PC-9 (cell line): ENCODE measurements at regions not wholly inside any gene's neighbourhood (a gene's known extent, or its start where the extent isn't known, plus 50 kb on each side); places are given as distances from the start of the nearest gene placed in this dataset.

ENCODE experiments used
- BruUV-seq: library from RNA; stranded (reverse); fragments of 400-500 nt; replicated peaks from 2 replicates; lab custom pipeline; 2021; lab: Mats Ljungman, UMichigan
- CTCF ChIA-PET: fragments of 300-600 bp; sonication (Branson Sonifier 250); formaldehyde crosslinking; loops from one replicate; lab custom pipeline; 2022; ENCODE audit warnings: antibody characterized with exemption; lab: Charles Lee
- POLR2A ChIA-PET: fragments of 300-600 bp; sonication (Branson Sonifier 250); formaldehyde crosslinking; loops from one replicate; lab custom pipeline; 2022; ENCODE audit warnings: antibody characterized with exemption; ENCODE audit not compliant: unreplicated experiment; lab: Charles Lee
- DNase-seq, 2 experiments: peaks; one replicate each; pipeline versions ENCODE4 v3.0.0 to v3.0.0-alpha.2; 2015 to 2022; ENCODE audit warnings: mixed read lengths in 1 of 2
- H2AFZ ChIP-seq: fragments of 200-600 bp; sonication (generic); 2 replicates; pipeline ENCODE4 v1.8.1; 2017; ENCODE audit warnings: antibody characterized with exemption
- H3F3A ChIP-seq: fragments of 200-600 bp; sonication (generic); 2 replicates; pipeline ENCODE4 v1.8.1; 2017; ENCODE audit warnings: antibody characterized with exemption, mild to moderate bottlenecking, low read depth; ENCODE audit not compliant: insufficient read depth
- H3K27ac ChIP-seq: fragments of 200-600 bp; sonication (generic); 2 replicates; pipeline ENCODE4 v1.6.1; 2016; ENCODE audit warnings: mixed run types
- H3K27me3 ChIP-seq: fragments of 200-600 bp; sonication (generic); 2 replicates; pipeline ENCODE4 v1.6.1; 2016; ENCODE audit warnings: low read depth, mixed run types; ENCODE audit not compliant: insufficient read depth
- H3K36me3 ChIP-seq: fragments of 200-600 bp; sonication (generic); 2 replicates; pipeline ENCODE4 v1.6.1; 2016; ENCODE audit warnings: low read depth, mixed run types
- H3K4me1 ChIP-seq: fragments of 200-600 bp; sonication (generic); replicated peaks from 2 replicates; pipeline ENCODE4 v1.6.1; 2016; ENCODE audit warnings: mixed run types; ENCODE audit not compliant: insufficient read depth
- H3K4me2 ChIP-seq: fragments of 200-600 bp; sonication (generic); 2 replicates; pipeline ENCODE4 v1.6.1; 2017; ENCODE audit warnings: mixed run types
- H3K4me3 ChIP-seq: fragments of 200-600 bp; sonication (generic); 2 replicates; pipeline ENCODE4 v1.6.1; 2016; ENCODE audit warnings: mixed run types
- H3K79me2 ChIP-seq: fragments of 200-600 bp; sonication (generic); 2 replicates; pipeline ENCODE4 v1.6.1; 2017; ENCODE audit warnings: low read depth, mixed run types
- H3K9me2 ChIP-seq: fragments of 200-600 bp; sonication (generic); 2 replicates; pipeline ENCODE4 v1.8.1; 2017; ENCODE audit warnings: mild to moderate bottlenecking; ENCODE audit not compliant: insufficient read depth
- H3K9me3 ChIP-seq: fragments of 200-600 bp; sonication (generic); 2 replicates; pipeline ENCODE4 v1.8.1; 2016; ENCODE audit warnings: low read depth; ENCODE audit not compliant: insufficient read depth
- H4K20me1 ChIP-seq: fragments of 200-600 bp; sonication (generic); 2 replicates; pipeline ENCODE4 v1.8.1; 2017; ENCODE audit not compliant: insufficient read depth
- CTCF ChIP-seq: fragments of 200-600 bp; sonication (generic); conservative IDR thresholded peaks from 2 replicates; pipeline ENCODE4 v1.6.1; 2017; ENCODE audit warnings: mixed run types, antibody characterized with exemption, mild to moderate bottlenecking, moderate library complexity
- EZH2 ChIP-seq: fragments of 200-600 bp; sonication (generic); IDR thresholded peaks from 2 replicates; pipeline ENCODE4 v1.8.0; 2017; ENCODE audit warnings: antibody characterized with exemption, low read depth
- intact Hi-C: fragments of 100-400 bp; cut with micrococcal nuclease; formaldehyde crosslinking; loops from one replicate; pipeline ENCODE4 v1.10.0; 2022; ENCODE audit not compliant: unreplicated experiment

GRCh38 chr7:86925221-86925620, 134.2 kb downstream of the ELAPOR2 start:
- DNase-seq: no peak
- Histone ChIP-seq H3K9me3 (no peaks in the 10 kb centered on the region), H3K27ac (no peak overlapping the region), H3K4me1 (no peaks in the 10 kb centered on the region), H3K9me2 (no peaks in the 10 kb centered on the region), H3F3A (no peaks in the 10 kb centered on the region), H3K4me3 (no peak overlapping the region), H2AFZ (no peak overlapping the region), H3K27me3 (no peaks in the 10 kb centered on the region), H3K79me2 (no peaks in the 10 kb centered on the region), H3K36me3 (no peaks in the 10 kb centered on the region), H3K4me2 (no peak overlapping the region), H4K20me1 (no peaks in the 10 kb centered on the region)
- TF ChIP-seq EZH2 (no peak), CTCF (no peak)
- intact Hi-C loops: loop anchor here (5.0 kb wide), 1 partner anchor 492 kb away; no protein-coding TSS in a partner anchor
- ChIA-PET CTCF (no interaction called here), POLR2A (interaction anchor here (0.7 kb wide), 1 partner anchor 451 kb away, joined by 3 read pairs; no protein-coding TSS in a partner anchor)
- no TSS peak for BruUV-seq

GRCh38 chr7:86923527-86923926, 135.9 kb downstream of the ELAPOR2 start:
- Histone ChIP-seq H3K79me2 (no peaks in the 10 kb centered on the region), H3K4me3 (no peak overlapping the region), H4K20me1 (no peaks in the 10 kb centered on the region), H3K9me3 (no peaks in the 10 kb centered on the region), H3K27ac (no peak overlapping the region), H3K27me3 (no peaks in the 10 kb centered on the region), H3K36me3 (no peaks in the 10 kb centered on the region), H2AFZ (no peak overlapping the region), H3K9me2 (no peaks in the 10 kb centered on the region), H3K4me1 (no peaks in the 10 kb centered on the region), H3F3A (no peaks in the 10 kb centered on the region), H3K4me2 (no peak overlapping the region)
- POLR2A ChIA-PET: no interaction called here
- DNase-seq: no peak
- CTCF ChIA-PET: no interaction called here
- intact Hi-C loops: no loop called here
- no peak for TF ChIP-seq CTCF
- no peak for TF ChIP-seq EZH2
- BruUV-seq: no TSS peak

- intact Hi-C loops: no loop called here
- H3K9me2 ChIP-seq: no peaks in the 10 kb centered on the region
- no peak overlapping the region for H2AFZ ChIP-seq
- ChIA-PET POLR2A (no interaction called here), CTCF (no interaction called here)
- no peaks in the 10 kb centered on the region for H3K9me3 ChIP-seq
- H3K4me3 ChIP-seq: no peak overlapping the region
- no peaks in the 10 kb centered on the region for H3F3A ChIP-seq
- no peak for DNase-seq
- H3K27ac ChIP-seq: no peak overlapping the region
- no peaks in the 10 kb centered on the region for H3K27me3 ChIP-seq
- TF ChIP-seq EZH2: no peak
- no peak for TF ChIP-seq CTCF
- H3K36me3 ChIP-seq: no peaks in the 10 kb centered on the region
- no peak overlapping the region for H3K4me2 ChIP-seq
- no peaks in the 10 kb centered on the region for H3K4me1 ChIP-seq
- no TSS peak for BruUV-seq
- H4K20me1 ChIP-seq: no peaks in the 10 kb centered on the region
- H3K79me2 ChIP-seq: no peaks in the 10 kb centered on the region
Measured at GRCh38 chr7:86920154-86920553, 139.3 kb downstream of the ELAPOR2 start.
